Activated T-helper 2 cell treated with anti-CD3 and anti-CD28 coated beads, Interferon-gamma antibody, Interleukin-2, Interleukin-4, amounts not matched to agents 10 μg/mL and 5 μg/mL and 100 μg/mL, durations not matched to agents 14 hours and 24 hours and 36 hours (primary cell): ENCODE measurements at regions not wholly inside any gene's neighbourhood (a gene's known extent, or its start where the extent isn't known, plus 50 kb on each side); places are given as distances from the start of the nearest gene placed in this dataset.

Experiments used
- DNase-seq: peaks from one replicate; pipeline ENCODE4 v3.0.0; 2021; ENCODE audit warnings: low spot score
- H3K27ac Mint-ChIP-seq: one replicate; pipeline ENCODE4 v1.8.0; 2021; ENCODE audit warnings: mixed read lengths
- H3K27me3 Mint-ChIP-seq: one replicate; pipeline ENCODE4 v1.8.0; 2021; ENCODE audit warnings: low read depth, mixed read lengths
- H3K36me3 Mint-ChIP-seq: one replicate; pipeline ENCODE4 v1.8.0; 2021; ENCODE audit warnings: low read depth, mixed read lengths
- H3K4me1 Mint-ChIP-seq: one replicate; pipeline ENCODE4 v1.8.0; 2021; ENCODE audit warnings: low read depth, mixed read lengths
- H3K4me3 Mint-ChIP-seq: one replicate; pipeline ENCODE4 v1.8.0; 2021; ENCODE audit warnings: low read depth, mild to moderate bottlenecking, moderate library complexity, mixed read lengths
- H3K9me3 Mint-ChIP-seq: one replicate; pipeline ENCODE4 v1.8.0; 2021; ENCODE audit warnings: mixed read lengths
- intact Hi-C: fragments of 100-400 bp; cut with micrococcal nuclease; formaldehyde crosslinking; loops from one replicate; pipeline ENCODE4 v1.15.1; 2023

GRCh38 chr9:105173306-105173705 lies 71.1 kb upstream of the SLC44A1 start:
- intact Hi-C loops: no loop called here
- Mint-ChIP-seq H3K9me3 (no peaks in the 10 kb centered on the region), H3K4me1 (no peaks in the 10 kb centered on the region), H3K27ac (no peak overlapping the region), H3K27me3 (peaks cover 7% of the 10 kb centered on the region), H3K36me3 (no peaks in the 10 kb centered on the region), H3K4me3 (no peak overlapping the region)
- DNase-seq: no peak

GRCh38 chr9:105173826-105174225 lies 70.6 kb upstream of the SLC44A1 start:
- H3K27ac Mint-ChIP-seq: no peak overlapping the region
- DNase-seq: no peak
- no peak overlapping the region for H3K4me3 Mint-ChIP-seq
- no peaks in the 10 kb centered on the region for H3K4me1 Mint-ChIP-seq
- H3K36me3 Mint-ChIP-seq: no peaks in the 10 kb centered on the region
- peaks cover 7% of the 10 kb centered on the region for H3K27me3 Mint-ChIP-seq
- intact Hi-C loops: no loop called here
- H3K9me3 Mint-ChIP-seq: no peaks in the 10 kb centered on the region

GRCh38 chr9:105176194-105176593 lies 68.3 kb upstream of the SLC44A1 start:
- no peak overlapping the region for H3K27ac Mint-ChIP-seq
- no peaks in the 10 kb centered on the region for H3K36me3 Mint-ChIP-seq
- DNase-seq: no peak
- no peak overlapping the region for H3K4me3 Mint-ChIP-seq
- H3K9me3 Mint-ChIP-seq: no peaks in the 10 kb centered on the region
- intact Hi-C loops: no loop called here
- peaks cover 8% of the 10 kb centered on the region for H3K27me3 Mint-ChIP-seq
- no peaks in the 10 kb centered on the region for H3K4me1 Mint-ChIP-seq

GRCh38 chr9:105178076-105178475 lies 66.4 kb upstream of the SLC44A1 start:
- no peak overlapping the region for H3K4me3 Mint-ChIP-seq
- no peaks in the 10 kb centered on the region for H3K36me3 Mint-ChIP-seq
- peaks cover 8% of the 10 kb centered on the region for H3K27me3 Mint-ChIP-seq
- H3K27ac Mint-ChIP-seq: no peak overlapping the region
- H3K9me3 Mint-ChIP-seq: no peaks in the 10 kb centered on the region
- DNase-seq: no peak
- H3K4me1 Mint-ChIP-seq: no peaks in the 10 kb centered on the region
- intact Hi-C loops: no loop called here

- Mint-ChIP-seq H3K4me3 (no peak overlapping the region), H3K27me3 (peaks cover 23% of the 10 kb centered on the region), H3K36me3 (no peaks in the 10 kb centered on the region), H3K27ac (no peak overlapping the region), H3K4me1 (no peaks in the 10 kb centered on the region), H3K9me3 (no peaks in the 10 kb centered on the region)
- intact Hi-C loops: no loop called here
- DNase-seq: no peak
Measured at GRCh38 chr9:105187781-105188180, 56.7 kb upstream of the SLC44A1 start.

GRCh38 chr9:105188746-105189145 lies 55.7 kb upstream of the SLC44A1 start:
- Mint-ChIP-seq H3K36me3 (no peaks in the 10 kb centered on the region), H3K27ac (no peak overlapping the region), H3K4me3 (no peak overlapping the region), H3K4me1 (no peaks in the 10 kb centered on the region), H3K9me3 (no peaks in the 10 kb centered on the region), H3K27me3 (peaks cover 25% of the 10 kb centered on the region)
- intact Hi-C loops: no loop called here
- DNase-seq: no peak

- Mint-ChIP-seq H3K9me3 (no peaks in the 10 kb centered on the region), H3K27me3 (peaks cover 12% of the 10 kb centered on the region), H3K36me3 (no peaks in the 10 kb centered on the region), H3K4me3 (no peak overlapping the region), H3K27ac (no peak overlapping the region), H3K4me1 (no peaks in the 10 kb centered on the region)
- intact Hi-C loops: no loop called here
- DNase-seq: no peak
Measured at GRCh38 chr9:105191508-105192121, 52.8 kb upstream of the SLC44A1 start.

GRCh38 chr9:105193560-105193959 lies 50.9 kb upstream of the SLC44A1 start:
- H3K27me3 Mint-ChIP-seq: peaks cover 12% of the 10 kb centered on the region
- DNase-seq: no peak
- H3K4me3 Mint-ChIP-seq: no peak overlapping the region
- no peak overlapping the region for H3K27ac Mint-ChIP-seq
- H3K9me3 Mint-ChIP-seq: no peaks in the 10 kb centered on the region
- intact Hi-C loops: no loop called here
- H3K4me1 Mint-ChIP-seq: no peaks in the 10 kb centered on the region
- H3K36me3 Mint-ChIP-seq: no peaks in the 10 kb centered on the region

GRCh38 chr9:105194234-105194633 lies 50.2 kb upstream of the SLC44A1 start:
- Mint-ChIP-seq H3K4me1 (no peaks in the 10 kb centered on the region), H3K27me3 (peaks cover 9% of the 10 kb centered on the region), H3K9me3 (no peaks in the 10 kb centered on the region), H3K27ac (no peak overlapping the region), H3K4me3 (no peak overlapping the region), H3K36me3 (no peaks in the 10 kb centered on the region)
- DNase-seq: no peak
- intact Hi-C loops: no loop called here
